ENCODE measurements at regions not wholly inside any gene's neighbourhood (a gene's known extent, or its start where the extent isn't known, plus 50 kb on each side); places are given as distances from the start of the nearest gene placed in this dataset.

GRCh38 chr4:124973716-124974115, 261.2 kb upstream of the ANKRD50 start:
- H3K9me1 ChIP-seq (replicated peaks; ENCODE audit: control insufficient read depth, extremely low read depth, insufficient read depth, low read length): peaks cover 2% of the 10 kb centered on the region
- no peaks in the 10 kb centered on the region for H3K79me2 ChIP-seq (ENCODE audit: control insufficient read depth, insufficient read depth, low read length)
- BruUV-seq (replicated peaks): no TSS peak
- H3K27ac ChIP-seq (ENCODE audit: insufficient read depth, low read depth, low read length): no peak overlapping the region
- no peak overlapping the region for H3K4me2 ChIP-seq (ENCODE audit: insufficient read depth, low read length)
- no peak overlapping the region for H3K9ac ChIP-seq (replicated peaks; ENCODE audit: extremely low read depth, insufficient read depth, low read length)
- intact Hi-C loops (cut with micrococcal nuclease) (no loop called here), dilution Hi-C loops (cut with MboI; ENCODE audit: extremely low pct_ligation_motif_present, low sequenced_read_pairs) (no loop called here)
- no peaks in the 10 kb centered on the region for H3K9me3 ChIP-seq (replicated peaks; ENCODE audit: control insufficient read depth, insufficient read depth, low read length)
- FAIRE-seq: no peak
- H3K36me3 ChIP-seq (ENCODE audit: control insufficient read depth in 2 of 2, extremely low read depth in 1 of 2, insufficient read depth in 2 of 2, low read length in 2 of 2): no peaks in the 10 kb centered on the region
- H3K4me3 ChIP-seq (replicated peaks in 1 of 3; ENCODE audit: insufficient read depth in 1 of 3, low read depth in 1 of 3, low read length in 3 of 3): no peak overlapping the region
- H3K27me3 ChIP-seq (ENCODE audit: control insufficient read depth in 2 of 2, insufficient read depth in 2 of 2, low read length in 2 of 2): no peaks in the 10 kb centered on the region
- no peaks in the 10 kb centered on the region for H3K4me1 ChIP-seq (ENCODE audit: control insufficient read depth, extremely low read depth, insufficient read depth, low read length)
- no peak overlapping the region for H2AFZ ChIP-seq (ENCODE audit: low read depth, low read length)
- no peak for TF ChIP-seq MAX (IDR thresholded peaks at IDR 0.05; ENCODE audit: insufficient read depth, insufficient read length)
- TF ChIP-seq POLR2A (IDR thresholded peaks at IDR 0.05; ENCODE audit: low read depth, low read length): no peak
- no peak for TF ChIP-seq EZH2 (IDR thresholded peaks at IDR 0.05; ENCODE audit: borderline replicate concordance, low read depth, low read length, severe bottlenecking)
- TF ChIP-seq GATA2 (IDR thresholded peaks at IDR 0.05; ENCODE audit: insufficient read depth, insufficient read length, low read depth, low read length): no peak
- TF ChIP-seq CTCF (IDR thresholded peaks at IDR 0.05; ENCODE audit: extremely low read depth in 1 of 2, insufficient read depth in 1 of 2, low read depth in 1 of 2, low read length in 2 of 2): no peak
- no peak for TF ChIP-seq JUN (IDR thresholded peaks at IDR 0.05; ENCODE audit: borderline replicate concordance, insufficient read depth, insufficient read length, low read depth)
- no peak for TF ChIP-seq MYC (IDR thresholded peaks at IDR 0.05; ENCODE audit: low read depth, low read length)
- TF ChIP-seq POLR2AphosphoS5 (IDR thresholded peaks at IDR 0.05; ENCODE audit: insufficient read depth, low read depth, low read length): no peak
- no peak for TF ChIP-seq FOS (IDR thresholded peaks at IDR 0.05; ENCODE audit: borderline replicate concordance, insufficient read depth, low read length)
- no peak for DNase-seq (ENCODE audit: low read depth, low spot score)
- CTCF ChIA-PET: interaction anchor here (1.0 kb wide), 1 partner anchor 17 kb away, joined by 3 read pairs; no protein-coding TSS in a partner anchor
- POLR2A ChIA-PET: no interaction called here
- H4K20me1 ChIP-seq (replicated peaks; ENCODE audit: control insufficient read depth, extremely low read depth, insufficient read depth, low read length): no peaks in the 10 kb centered on the region
